Astrocyte of the cerebellum (primary cell): ENCODE measurements at regions not wholly inside any gene's neighbourhood (a gene's known extent, or its start where the extent isn't known, plus 50 kb on each side); places are given as distances from the start of the nearest gene placed in this dataset.

ENCODE experiments used
- DNase-seq: peaks from one replicate; pipeline ENCODE4 v3.0.0-alpha.2; 2011; ENCODE audit warnings: low read depth
- H3K4me3 ChIP-seq: 2 replicates; pipeline ENCODE4 v1.5.1; 2011; ENCODE audit warnings: mild to moderate bottlenecking, low read depth, low read length, moderate library complexity
- in situ Hi-C: cut with HindIII; loops from 2 replicates; pipeline ENCODE4 v1.10.0; 2017; ENCODE audit warnings: low sequenced_read_pairs
- TF ChIP-seq, protein P1 (sequence below): IDR thresholded peaks from 2 replicates; pipeline ENCODE4 v1.5.1; 2012; ENCODE audit warnings: low read length, low read depth, moderate library complexity, mild to moderate bottlenecking; ENCODE audit errors: missing control alignments

DNA sequence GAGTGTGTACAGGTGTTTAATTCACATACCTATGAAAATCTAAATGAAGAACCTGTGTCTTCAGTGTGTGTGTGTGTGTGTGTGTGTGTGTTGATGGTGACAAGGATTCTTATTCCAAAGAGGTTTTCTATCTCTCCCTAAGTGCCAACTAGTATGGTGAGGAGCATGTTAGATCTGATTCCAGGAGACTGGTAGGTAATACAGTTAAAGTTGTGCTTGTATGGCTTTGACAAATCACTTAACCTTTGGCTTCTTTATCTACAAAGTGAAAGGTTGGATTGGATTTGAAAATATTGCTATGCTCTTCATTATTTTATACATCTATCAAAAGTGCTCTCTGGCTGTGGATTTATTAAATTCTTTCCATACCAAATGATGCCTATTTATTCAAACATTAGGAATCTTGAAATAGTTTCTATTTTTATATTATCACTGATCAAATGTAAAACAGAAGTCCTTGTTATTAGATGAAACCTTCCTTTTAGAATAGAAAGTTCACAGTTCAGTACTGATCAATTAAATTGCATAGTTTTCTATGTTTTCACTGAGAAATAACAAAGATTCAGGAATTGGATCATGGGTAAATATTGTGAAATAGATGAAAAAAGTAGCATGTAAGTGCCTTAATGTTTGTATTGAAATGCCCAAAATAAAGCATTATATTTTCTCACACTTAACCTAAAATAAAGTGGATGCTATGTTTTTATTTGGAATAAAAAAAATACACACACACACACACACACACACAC is 84.4 kb upstream of the MLIP start:
- TF ChIP-seq, protein P1, sequence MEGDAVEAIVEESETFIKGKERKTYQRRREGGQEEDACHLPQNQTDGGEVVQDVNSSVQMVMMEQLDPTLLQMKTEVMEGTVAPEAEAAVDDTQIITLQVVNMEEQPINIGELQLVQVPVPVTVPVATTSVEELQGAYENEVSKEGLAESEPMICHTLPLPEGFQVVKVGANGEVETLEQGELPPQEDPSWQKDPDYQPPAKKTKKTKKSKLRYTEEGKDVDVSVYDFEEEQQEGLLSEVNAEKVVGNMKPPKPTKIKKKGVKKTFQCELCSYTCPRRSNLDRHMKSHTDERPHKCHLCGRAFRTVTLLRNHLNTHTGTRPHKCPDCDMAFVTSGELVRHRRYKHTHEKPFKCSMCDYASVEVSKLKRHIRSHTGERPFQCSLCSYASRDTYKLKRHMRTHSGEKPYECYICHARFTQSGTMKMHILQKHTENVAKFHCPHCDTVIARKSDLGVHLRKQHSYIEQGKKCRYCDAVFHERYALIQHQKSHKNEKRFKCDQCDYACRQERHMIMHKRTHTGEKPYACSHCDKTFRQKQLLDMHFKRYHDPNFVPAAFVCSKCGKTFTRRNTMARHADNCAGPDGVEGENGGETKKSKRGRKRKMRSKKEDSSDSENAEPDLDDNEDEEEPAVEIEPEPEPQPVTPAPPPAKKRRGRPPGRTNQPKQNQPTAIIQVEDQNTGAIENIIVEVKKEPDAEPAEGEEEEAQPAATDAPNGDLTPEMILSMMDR = no peak
- DNase-seq = no peak
- in situ Hi-C loops = no loop called here
- H3K4me3 ChIP-seq = no peak overlapping the region

DNA sequence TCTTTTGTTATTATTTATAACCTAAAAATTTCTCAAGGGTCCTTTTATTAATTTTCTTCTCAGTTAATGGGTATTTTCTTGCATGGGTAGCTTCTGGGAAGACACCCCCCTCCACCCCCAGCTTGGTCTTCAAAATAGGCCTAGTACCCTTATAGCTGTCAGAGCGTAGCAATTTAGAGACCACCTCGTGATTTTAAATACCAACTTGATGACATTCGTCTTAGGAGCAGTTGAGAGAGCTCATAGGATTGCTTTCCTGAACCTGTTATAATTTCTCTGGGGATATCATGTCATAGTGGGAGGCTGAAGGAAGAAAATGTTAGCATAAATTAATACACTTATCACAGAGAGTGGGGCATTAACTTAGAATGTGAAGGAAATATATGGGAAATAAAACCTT is 83.1 kb upstream of the MLIP start:
- H3K4me3 ChIP-seq = no peak overlapping the region
- TF ChIP-seq, protein P1 = no peak
- no peak for DNase-seq
- in situ Hi-C loops = no loop called here

DNA sequence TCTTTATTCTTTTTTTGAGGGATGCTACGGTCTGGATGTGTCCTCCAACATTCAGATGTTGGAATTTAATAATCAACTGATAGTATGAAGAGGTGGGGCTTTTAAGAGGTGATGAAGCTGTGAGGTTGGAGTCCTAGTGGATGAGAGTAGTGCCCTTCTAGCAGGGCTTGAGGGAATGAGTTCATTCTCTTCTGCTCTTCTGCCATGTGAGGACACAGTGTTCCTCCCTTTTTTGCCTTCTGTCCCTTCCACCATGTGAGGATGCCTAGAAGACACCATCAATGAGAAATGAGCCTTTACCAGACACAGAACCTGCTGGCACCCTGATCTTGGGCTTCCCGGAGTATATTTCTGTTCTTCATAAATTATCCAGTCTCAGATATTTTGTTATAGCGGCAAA is 82.1 kb upstream of the MLIP start:
- TF ChIP-seq, protein P1 = no peak
- no peak for DNase-seq
- in situ Hi-C loops = no loop called here
- no peak overlapping the region for H3K4me3 ChIP-seq

DNA sequence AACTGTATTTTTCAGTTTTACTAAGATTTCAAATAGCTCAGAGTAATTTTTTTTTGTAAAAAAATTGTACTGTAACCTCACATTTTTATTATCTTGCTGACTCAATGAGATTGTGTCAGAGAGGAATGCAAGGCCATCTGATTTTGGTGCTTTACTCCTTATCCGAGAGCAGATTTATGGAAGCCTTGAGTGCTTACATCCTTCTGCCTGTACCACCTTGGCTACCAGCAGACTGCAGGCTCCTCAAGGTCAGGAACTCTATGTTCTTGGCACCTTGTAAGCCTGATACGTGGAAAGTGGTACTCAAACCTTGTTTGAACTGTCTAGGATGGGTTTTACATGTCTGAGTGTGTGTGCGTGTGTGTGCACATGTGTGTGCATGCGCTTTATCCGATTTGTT is 80.1 kb upstream of the MLIP start:
- no peak for DNase-seq
- TF ChIP-seq, protein P1 = no peak
- no peak overlapping the region for H3K4me3 ChIP-seq
- in situ Hi-C loops = no loop called here

DNA sequence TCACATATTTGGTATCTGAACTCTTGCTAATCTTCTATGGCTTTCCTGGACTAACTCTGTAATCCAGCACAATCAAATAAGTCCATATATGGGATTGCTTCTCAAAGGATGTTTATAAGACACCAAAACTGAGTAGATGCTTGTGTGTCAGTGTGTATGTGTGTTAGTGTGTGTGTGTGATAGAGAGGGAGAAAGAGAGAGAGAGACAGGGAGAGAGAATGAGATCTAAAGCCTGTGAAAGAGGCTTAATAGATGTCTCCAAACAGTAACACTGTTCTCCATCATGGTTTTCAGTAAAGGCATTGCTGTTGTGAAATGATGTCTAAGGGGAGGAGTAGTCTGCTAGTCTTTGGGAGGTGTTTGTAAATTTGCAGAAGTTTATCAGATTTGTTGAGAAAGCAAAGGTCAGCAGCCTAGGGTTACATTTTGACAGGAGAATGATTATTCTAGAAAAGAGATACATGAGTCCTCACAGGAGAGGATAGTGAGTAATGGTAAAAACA is 73.9 kb upstream of the MLIP start:
- in situ Hi-C loops = no loop called here
- DNase-seq = no peak

GRCh38 chr6:54040545-54040944 is 70.7 kb upstream of the MLIP start:
- in situ Hi-C loops = no loop called here
- no peak for DNase-seq

More for the DNA sequence above, 73.9 kb upstream of the MLIP start:
- TF ChIP-seq, protein P1 = no peak
- H3K4me3 ChIP-seq = no peak overlapping the region

More at GRCh38 chr6:54040545-54040944, 70.7 kb upstream of the MLIP start:
- H3K4me3 ChIP-seq = no peak overlapping the region
- TF ChIP-seq, protein P1 = no peak
